Caki2 (cell line): ENCODE measurements at regions not wholly inside any gene's neighbourhood (a gene's known extent, or its start where the extent isn't known, plus 50 kb on each side); places are given as distances from the start of the nearest gene placed in this dataset.
"Not testable (repeated sequence)": the region's sequence is repeated elsewhere in the genome, so short reads cannot be mapped to it uniquely, and the experiment has no call there.

Experiments
- DNase-seq: peaks from one replicate; pipeline ENCODE4 v3.0.0-alpha.2; 2015; ENCODE audit warnings: low read depth
- in situ Hi-C: cut with HindIII; loops from 2 replicates; pipeline ENCODE4 v1.10.0; 2016; ENCODE audit warnings: low sequenced_read_pairs, low pct_unique_long_range_greater_than_20kb, mixed read lengths

GRCh38 chr17:72175787-72176515 lies 55.1 kb downstream of the SOX9 start:
- no peak for DNase-seq
- in situ Hi-C loops, result no loop called here

- DNase-seq, result no peak
- in situ Hi-C loops, result no loop called here
Measured at GRCh38 chr17:72176516-72176851, 55.7 kb downstream of the SOX9 start.

- in situ Hi-C loops, result no loop called here
- no peak for DNase-seq
Measured at GRCh38 chr17:72176951-72177660, 56.3 kb downstream of the SOX9 start.

- in situ Hi-C loops, result no loop called here
- DNase-seq, result no peak
Measured at GRCh38 chr17:72177738-72178137, 56.9 kb downstream of the SOX9 start.

GRCh38 chr17:72182371-72182873 lies 61.6 kb downstream of the SOX9 start:
- in situ Hi-C loops, result no loop called here
- DNase-seq, result no peak

- no peak for DNase-seq
- in situ Hi-C loops, result no loop called here
Measured at GRCh38 chr17:72183194-72183685, 62.4 kb downstream of the SOX9 start.

GRCh38 chr17:72184805-72185204 lies 64.0 kb downstream of the SOX9 start:
- DNase-seq, result peak; percentile 4
- in situ Hi-C loops, result no loop called here

- no peak for DNase-seq
- in situ Hi-C loops, result no loop called here
Measured at GRCh38 chr17:72185564-72185963, 64.7 kb downstream of the SOX9 start.

- DNase-seq, result no peak
- in situ Hi-C loops, result no loop called here
Measured at GRCh38 chr17:72187556-72187955, 66.7 kb downstream of the SOX9 start.

GRCh38 chr17:72188801-72189200 lies 68.0 kb downstream of the SOX9 start:
- in situ Hi-C loops, result no loop called here
- no peak for DNase-seq

GRCh38 chr17:72189768-72190593 lies 69.2 kb downstream of the SOX9 start:
- no peak for DNase-seq
- in situ Hi-C loops, result no loop called here

GRCh38 chr17:72191356-72191755 lies 70.5 kb downstream of the SOX9 start:
- no peak for DNase-seq
- in situ Hi-C loops, result no loop called here

- no peak for DNase-seq
- in situ Hi-C loops, result no loop called here
Measured at GRCh38 chr17:72191921-72192799, 71.3 kb downstream of the SOX9 start.

GRCh38 chr17:72192800-72193192 lies 72.0 kb downstream of the SOX9 start:
- in situ Hi-C loops, result no loop called here
- DNase-seq, result no peak

GRCh38 chr17:72193391-72194106 lies 72.7 kb downstream of the SOX9 start:
- no peak for DNase-seq
- in situ Hi-C loops, result no loop called here

- DNase-seq, in situ Hi-C loops: not testable (repeated sequence)
Measured at GRCh38 chr17:72194107-72194440, 73.3 kb downstream of the SOX9 start.

GRCh38 chr17:72199256-72199655 lies 78.4 kb downstream of the SOX9 start:
- peak; percentile 15 for DNase-seq
- in situ Hi-C loops, result no loop called here

GRCh38 chr17:72204742-72205141 lies 83.9 kb downstream of the SOX9 start:
- DNase-seq, result no peak
- in situ Hi-C loops, result no loop called here
